Ascending aorta (tissue), 2 donors: ENCODE measurements at regions not wholly inside any gene's neighbourhood (a gene's known extent, or its start where the extent isn't known, plus 50 kb on each side); places are given as distances from the start of the nearest gene placed in this dataset.

ENCODE experiments used
- DNase-seq, 2 donors: peaks; one replicate each; pipeline ENCODE4 v3.0.0-alpha.2; 2019; ENCODE audit warnings: low spot score in 2 of 2
- H3K27ac ChIP-seq, 2 donors: fragments of 200-600 bp; sonication (generic); one replicate each; pipeline ENCODE4 v1.5.1; 2016 to 2017; ENCODE audit warnings: mild to moderate bottlenecking in 1 of 2
- H3K27me3 ChIP-seq: fragments of 200-600 bp; sonication (generic); one replicate; pipeline ENCODE4 v1.5.1; 2017
- H3K36me3 ChIP-seq, 2 donors: fragments of 200-600 bp; sonication (generic); one replicate each; pipeline ENCODE4 v1.5.1; 2016
- H3K4me1 ChIP-seq, 2 donors: fragments of 200-600 bp; sonication (generic); one replicate each; pipeline ENCODE4 v1.5.1; 2016 to 2017; ENCODE audit warnings: mild to moderate bottlenecking in 1 of 2
- H3K4me3 ChIP-seq, 2 donors: fragments of 200-600 bp; sonication (generic); one replicate each; pipeline ENCODE4 v1.5.1; 2016 to 2017; ENCODE audit warnings: mild to moderate bottlenecking in 1 of 2
- H3K9me3 ChIP-seq, 2 donors: fragments of 200-600 bp; sonication (generic); one replicate each; pipeline ENCODE4 v1.5.1; 2016
- CTCF ChIP-seq, 3 experiments: fragments of 200-600 bp in 2 of 3; fragments of 450-650 bp in 1 of 3; sonication (generic) in 2 of 3; IDR thresholded peaks; one replicate each; pipeline ENCODE4 v1.5.1; 2016 to 2019; ENCODE audit warnings: antibody characterized with exemption in 3 of 3, mild to moderate bottlenecking in 1 of 3, moderate library complexity in 1 of 3
- intact Hi-C: fragments of 100-400 bp; cut with DNase I; formaldehyde crosslinking; loops from one replicate; pipeline ENCODE4 v1.15.1; 2023

GRCh38 chr5:14954216-14954615 is 82.6 kb upstream of the ANKH start:
- intact Hi-C loops = no loop called here
- H3K27me3 ChIP-seq = no peaks in the 10 kb centered on the region
- H3K36me3 ChIP-seq = no peaks in the 10 kb centered on the region
- H3K9me3 ChIP-seq = no peaks in the 10 kb centered on the region
- DNase-seq = no peak
- no peak for TF ChIP-seq CTCF (IDR thresholded peaks at IDR 0.05)
- H3K4me1 ChIP-seq = no peaks in the 10 kb centered on the region
- H3K27ac ChIP-seq = no peak overlapping the region
- H3K4me3 ChIP-seq = no peak overlapping the region

GRCh38 chr5:14953075-14953607 is 81.6 kb upstream of the ANKH start:
- intact Hi-C loops = no loop called here
- Histone ChIP-seq H3K27me3 (no peaks in the 10 kb centered on the region), H3K36me3 (no peaks in the 10 kb centered on the region), H3K9me3 (no peaks in the 10 kb centered on the region), H3K4me3 (no peak overlapping the region), H3K27ac (no peak overlapping the region), H3K4me1 (no peaks in the 10 kb centered on the region)
- TF ChIP-seq CTCF (IDR thresholded peaks at IDR 0.05) = no peak
- no peak for DNase-seq

GRCh38 chr5:14948383-14948782 is 76.8 kb upstream of the ANKH start:
- H3K36me3 ChIP-seq = no peaks in the 10 kb centered on the region
- DNase-seq = no peak
- TF ChIP-seq CTCF (IDR thresholded peaks at IDR 0.05) = no peak

GRCh38 chr5:14946815-14947620 is 75.4 kb upstream of the ANKH start:
- intact Hi-C loops = loop anchor here (5.0 kb wide), 1 partner anchor 65 kb away; no protein-coding TSS in a partner anchor
- Histone ChIP-seq H3K27ac (no peak overlapping the region), H3K4me3 (no peak overlapping the region), H3K36me3 (no peaks in the 10 kb centered on the region), H3K27me3 (no peaks in the 10 kb centered on the region), H3K4me1 (no peaks in the 10 kb centered on the region), H3K9me3 (no peaks in the 10 kb centered on the region)
- TF ChIP-seq CTCF (IDR thresholded peaks at IDR 0.05) = peak; percentile 3 to 37 (median 31)
- DNase-seq = no peak

More at GRCh38 chr5:14948383-14948782, 76.8 kb upstream of the ANKH start:
- intact Hi-C loops = loop anchor here (5.0 kb wide), 1 partner anchor 64 kb away; no protein-coding TSS in a partner anchor
- Histone ChIP-seq H3K9me3 (no peaks in the 10 kb centered on the region), H3K27ac (no peak overlapping the region), H3K4me3 (no peak overlapping the region), H3K4me1 (no peaks in the 10 kb centered on the region), H3K27me3 (no peaks in the 10 kb centered on the region)

- intact Hi-C loops = loop anchor here (5.0 kb wide), 1 partner anchor 67 kb away; no protein-coding TSS in a partner anchor
- no peaks in the 10 kb centered on the region for H3K4me1 ChIP-seq
- DNase-seq = no peak
- no peak overlapping the region for H3K4me3 ChIP-seq
- no peaks in the 10 kb centered on the region for H3K36me3 ChIP-seq
- H3K9me3 ChIP-seq = no peaks in the 10 kb centered on the region
- H3K27ac ChIP-seq = no peak overlapping the region
- TF ChIP-seq CTCF (IDR thresholded peaks at IDR 0.05) = no peak
- no peaks in the 10 kb centered on the region for H3K27me3 ChIP-seq
Measured at GRCh38 chr5:14945450-14945849, 73.9 kb upstream of the ANKH start.
